ENCODE measurements at regions not wholly inside any gene's neighbourhood (a gene's known extent, or its start where the extent isn't known, plus 50 kb on each side); places are given as distances from the start of the nearest gene placed in this dataset.
A peak's percentile ranks its signal among the peaks of the same experiment; 100 is the strongest.

GRCh38 chr11:103703954-103704353 is 332.5 kb upstream of the DDI1 start:
- H3K36me3 ChIP-seq (replicated peaks in 1 of 2; ENCODE audit: control insufficient read depth in 1 of 2, insufficient read depth in 2 of 2, low read length in 2 of 2), result no peaks in the 10 kb centered on the region
- no peaks in the 10 kb centered on the region for H3K79me2 ChIP-seq (ENCODE audit: insufficient read depth, low read length)
- no peaks in the 10 kb centered on the region for H4K20me1 ChIP-seq (ENCODE audit: insufficient read depth, low read length)
- H3K27me3 ChIP-seq (ENCODE audit: control insufficient read depth in 1 of 2, insufficient read depth in 2 of 2, low read length in 2 of 2), result no peaks in the 10 kb centered on the region
- H3K9ac ChIP-seq (ENCODE audit: insufficient read depth, low read depth, low read length), result no peak overlapping the region
- no peak overlapping the region for H2AFZ ChIP-seq (ENCODE audit: low read length)
- 2% methylated on average over 6 of the region's 6 CpGs for WGBS (ENCODE audit: low lambda C conversion rate)
- no peak overlapping the region for H3K4me3 ChIP-seq (replicated peaks in 1 of 3; ENCODE audit: insufficient read depth in 1 of 3, low read depth in 2 of 3, low read length in 3 of 3)
- no TSS peak for BruUV-seq (replicated peaks)
- ChIA-PET CTCF (ENCODE audit: low intra/inter-chr PET ratio, low total read pairs) (no interaction called here), POLR2A (no interaction called here)
- no peaks in the 10 kb centered on the region for H3K4me1 ChIP-seq (ENCODE audit: insufficient read depth, low read length)
- DNase-seq (ENCODE audit: low spot score), result no peak
- in situ Hi-C loops (cut with HindIII; ENCODE audit: extremely low pct_ligation_motif_present, low pct_unique_long_range_greater_than_20kb), result no loop called here
- no peak for FAIRE-seq
- intact Hi-C loops (cut with micrococcal nuclease; ENCODE audit: unreplicated experiment), result no loop called here
- no peak for ATAC-seq
- TF ChIP-seq ATF7 (IDR thresholded peaks at IDR 0.05), result peak; percentile 97
- no peak for TF ChIP-seq ATF7 (CRISPR knock-in tag; IDR thresholded peaks at IDR 0.05)
- peak; percentile 94 for TF ChIP-seq CREB1 (IDR thresholded peaks at IDR 0.05)
- no peak for TF ChIP-seq CREB1 (CRISPR knock-in tag; IDR thresholded peaks at IDR 0.05)
- no peak for TF ChIP-seq NFKBIZ (CRISPR knock-in tag; IDR thresholded peaks at IDR 0.05)
- H3K9me3 ChIP-seq (ENCODE audit: low read length), result peaks cover 7% of the 10 kb centered on the region; the same call in 1 of the 2 replicates
- no peak overlapping the region for H3K4me2 ChIP-seq (ENCODE audit: low read depth, low read length)
- H3K27ac ChIP-seq (ENCODE audit: extremely low read length, insufficient read depth, low read length), result no peak overlapping the region

- BruUV-seq (replicated peaks), result no TSS peak
- Histone ChIP-seq H3K79me2 (ENCODE audit: insufficient read depth, low read length) (no peaks in the 10 kb centered on the region), H3K4me2 (ENCODE audit: low read depth, low read length) (no peak overlapping the region), H3K4me1 (ENCODE audit: insufficient read depth, low read length) (no peaks in the 10 kb centered on the region), H4K20me1 (ENCODE audit: insufficient read depth, low read length) (no peaks in the 10 kb centered on the region), H3K27me3 (ENCODE audit: control insufficient read depth in 1 of 2, insufficient read depth in 2 of 2, low read length in 2 of 2) (no peaks in the 10 kb centered on the region), H3K9me3 (ENCODE audit: low read length) (peaks cover 7% of the 10 kb centered on the region; the same call in 1 of the 2 replicates), H3K27ac (ENCODE audit: extremely low read length, insufficient read depth, low read length) (no peak overlapping the region), H3K4me3 (replicated peaks in 1 of 3; ENCODE audit: insufficient read depth in 1 of 3, low read depth in 2 of 3, low read length in 3 of 3) (no peak overlapping the region), H3K36me3 (replicated peaks in 1 of 2; ENCODE audit: control insufficient read depth in 1 of 2, insufficient read depth in 2 of 2, low read length in 2 of 2) (no peaks in the 10 kb centered on the region), H2AFZ (ENCODE audit: low read length) (no peak overlapping the region), H3K9ac (ENCODE audit: insufficient read depth, low read depth, low read length) (no peak overlapping the region)
- in situ Hi-C loops (cut with HindIII; ENCODE audit: extremely low pct_ligation_motif_present, low pct_unique_long_range_greater_than_20kb), result no loop called here
- TF ChIP-seq DDIT3 (CRISPR knock-in tag; IDR thresholded peaks at IDR 0.05) (no peak), ZNF350 (CRISPR knock-in tag; IDR thresholded peaks at IDR 0.05; ENCODE audit: borderline replicate concordance, low read depth) (no peak), ZNF276 (CRISPR knock-in tag; IDR thresholded peaks at IDR 0.05; ENCODE audit: low read depth) (no peak), ATM (IDR thresholded peaks at IDR 0.05; ENCODE audit: borderline replicate concordance) (no peak), ZNF317 (CRISPR knock-in tag; IDR thresholded peaks at IDR 0.05) (no peak), RFXAP (CRISPR knock-in tag; IDR thresholded peaks at IDR 0.05; ENCODE audit: borderline replicate concordance) (no peak)
- intact Hi-C loops (cut with micrococcal nuclease; ENCODE audit: unreplicated experiment), result no loop called here
- CTCF ChIA-PET (ENCODE audit: low intra/inter-chr PET ratio, low total read pairs), result no interaction called here
- whole genome bisulfite sequencing (ENCODE audit: low lambda C conversion rate), result 2% methylated on average over 2 of the region's 2 CpGs
- FAIRE-seq, result no peak
- ATAC-seq, result no peak
- POLR2A ChIA-PET, result no interaction called here
- no peak for DNase-seq (ENCODE audit: low spot score)
These were observed 330.8 kb upstream of the DDI1 start for GRCh38 chr11:103705642-103706041.

Data from HepG2 (cell line).